Colonic mucosa (tissue), 4 donors: ENCODE measurements at regions not wholly inside any gene's neighbourhood (a gene's known extent, or its start where the extent isn't known, plus 50 kb on each side); places are given as distances from the start of the nearest gene placed in this dataset.

Experiments
- DNase-seq: peaks from one replicate; pipeline ENCODE4 v3.0.0-alpha.2; 2020
- H3K27ac ChIP-seq: fragments of 200-600 bp; one replicate; pipeline ENCODE4 v1.8.0; 2021
- H3K27me3 ChIP-seq: fragments of 200-600 bp; one replicate; pipeline ENCODE4 v1.8.0; 2021
- H3K36me3 ChIP-seq: fragments of 200-600 bp; one replicate; pipeline ENCODE4 v1.8.0; 2021
- H3K4me1 ChIP-seq: fragments of 200-600 bp; one replicate; pipeline ENCODE4 v1.8.0; 2021; ENCODE audit warnings: mild to moderate bottlenecking
- H3K4me3 ChIP-seq: fragments of 200-600 bp; one replicate; pipeline ENCODE4 v1.8.0; 2021
- H3K9ac ChIP-seq, 2 donors: one replicate each; pipeline ENCODE4 v1.7.0; 2013; ENCODE audit warnings: control low read depth in 2 of 2, low read depth in 2 of 2, low read length in 2 of 2
- H3K9me3 ChIP-seq: fragments of 200-600 bp; one replicate; pipeline ENCODE4 v1.8.0; 2021
- CTCF ChIP-seq: fragments of 200-600 bp; IDR thresholded peaks from one replicate; pipeline ENCODE4 v1.8.0; 2022; ENCODE audit warnings: antibody characterized with exemption, mild to moderate bottlenecking
- intact Hi-C: fragments of 100-400 bp; cut with DNase I; formaldehyde crosslinking; loops from one replicate; pipeline ENCODE4 v1.14.1; 2022
- donor health status: healthy.
- donor health status: DM: no; HTN: no; CAD: no.
- donor health status: DM: no; HTN: no; CAD: no.

- no peak for DNase-seq
- Histone ChIP-seq H3K27me3 (no peaks in the 10 kb centered on the region), H3K9ac (no peak overlapping the region), H3K4me1 (no peaks in the 10 kb centered on the region), H3K9me3 (no peaks in the 10 kb centered on the region), H3K4me3 (no peak overlapping the region), H3K36me3 (no peaks in the 10 kb centered on the region), H3K27ac (no peak overlapping the region)
- no peak for TF ChIP-seq CTCF
- intact Hi-C loops: no loop called here
These were observed 171.9 kb upstream of the SPOCK3 start for GRCh38 chr4:167406181-167406580.

GRCh38 chr4:167415461-167415860 lies 181.2 kb upstream of the SPOCK3 start:
- no peak overlapping the region for H3K9ac ChIP-seq
- TF ChIP-seq CTCF: no peak
- H3K36me3 ChIP-seq: no peaks in the 10 kb centered on the region
- no peak overlapping the region for H3K4me3 ChIP-seq
- no peak overlapping the region for H3K27ac ChIP-seq
- H3K27me3 ChIP-seq: no peaks in the 10 kb centered on the region
- intact Hi-C loops: no loop called here
- no peaks in the 10 kb centered on the region for H3K9me3 ChIP-seq
- no peak for DNase-seq
- no peaks in the 10 kb centered on the region for H3K4me1 ChIP-seq

- intact Hi-C loops: no loop called here
- H3K9me3 ChIP-seq: no peaks in the 10 kb centered on the region
- no peaks in the 10 kb centered on the region for H3K36me3 ChIP-seq
- TF ChIP-seq CTCF: no peak
- H3K27ac ChIP-seq: no peak overlapping the region
- no peaks in the 10 kb centered on the region for H3K4me1 ChIP-seq
- H3K27me3 ChIP-seq: no peaks in the 10 kb centered on the region
- no peak overlapping the region for H3K9ac ChIP-seq
- DNase-seq: no peak
- H3K4me3 ChIP-seq: no peak overlapping the region
These were observed 185.3 kb upstream of the SPOCK3 start for GRCh38 chr4:167419468-167420140.

GRCh38 chr4:167421201-167421600 lies 186.9 kb upstream of the SPOCK3 start:
- Histone ChIP-seq H3K4me3 (no peak overlapping the region), H3K9ac (no peak overlapping the region), H3K36me3 (no peaks in the 10 kb centered on the region), H3K27me3 (no peaks in the 10 kb centered on the region), H3K4me1 (no peaks in the 10 kb centered on the region), H3K9me3 (no peaks in the 10 kb centered on the region), H3K27ac (no peak overlapping the region)
- DNase-seq: no peak
- no peak for TF ChIP-seq CTCF
- intact Hi-C loops: no loop called here

GRCh38 chr4:167424341-167425256 lies 190.3 kb upstream of the SPOCK3 start:
- no peak overlapping the region for H3K4me3 ChIP-seq
- no peaks in the 10 kb centered on the region for H3K36me3 ChIP-seq
- no peak overlapping the region for H3K9ac ChIP-seq
- H3K9me3 ChIP-seq: no peaks in the 10 kb centered on the region
- H3K27ac ChIP-seq: no peak overlapping the region
- no peaks in the 10 kb centered on the region for H3K27me3 ChIP-seq
- no peaks in the 10 kb centered on the region for H3K4me1 ChIP-seq
- no peak for DNase-seq
- no peak for TF ChIP-seq CTCF
- intact Hi-C loops: no loop called here
